Endothelial cell (in vitro differentiated cells): ENCODE measurements at regions not wholly inside any gene's neighbourhood (a gene's known extent, or its start where the extent isn't known, plus 50 kb on each side); places are given as distances from the start of the nearest gene placed in this dataset.

Experiments used
- DNase-seq: peaks from one replicate; pipeline ENCODE4 v3.0.0; 2021; ENCODE audit warnings: low spot score
- H3K27ac Mint-ChIP-seq: one replicate; pipeline ENCODE4 v1.8.0; 2021; ENCODE audit warnings: mixed read lengths, inconsistent platforms; ENCODE audit not compliant: unreplicated experiment
- H3K27me3 Mint-ChIP-seq: one replicate; pipeline ENCODE4 v1.8.0; 2021; ENCODE audit warnings: mild to moderate bottlenecking, moderate library complexity, mixed read lengths, inconsistent platforms; ENCODE audit not compliant: unreplicated experiment
- H3K36me3 Mint-ChIP-seq: one replicate; pipeline ENCODE4 v1.8.0; 2021; ENCODE audit warnings: mild to moderate bottlenecking, low read depth, mixed read lengths, inconsistent platforms; ENCODE audit not compliant: unreplicated experiment
- H3K4me1 Mint-ChIP-seq: one replicate; pipeline ENCODE4 v1.8.0; 2021; ENCODE audit warnings: mild to moderate bottlenecking, mixed read lengths, inconsistent platforms; ENCODE audit not compliant: unreplicated experiment
- H3K4me3 Mint-ChIP-seq: one replicate; pipeline ENCODE4 v1.8.0; 2021; ENCODE audit warnings: mild to moderate bottlenecking, mixed read lengths, inconsistent platforms; ENCODE audit not compliant: unreplicated experiment
- H3K9me3 Mint-ChIP-seq: one replicate; pipeline ENCODE4 v1.8.0; 2021; ENCODE audit warnings: mixed read lengths, inconsistent platforms; ENCODE audit not compliant: unreplicated experiment
- CTCF ChIP-seq: fragments of 200-600 bp; sonication (generic); IDR thresholded peaks from one replicate; pipeline ENCODE4 v1.5.0; 2021; ENCODE audit warnings: antibody characterized with exemption; ENCODE audit not compliant: unreplicated experiment

GRCh38 chr1:30819244-30819571, 61.6 kb upstream of the LAPTM5 start:
- DNase-seq, result no peak
- Mint-ChIP-seq H3K4me3 (no peak overlapping the region), H3K4me1 (peaks cover 17% of the 10 kb centered on the region), H3K27me3 (peaks cover 14% of the 10 kb centered on the region), H3K27ac (no peak overlapping the region), H3K9me3 (no peaks in the 10 kb centered on the region), H3K36me3 (no peaks in the 10 kb centered on the region)
- TF ChIP-seq CTCF, result no peak

DNA sequence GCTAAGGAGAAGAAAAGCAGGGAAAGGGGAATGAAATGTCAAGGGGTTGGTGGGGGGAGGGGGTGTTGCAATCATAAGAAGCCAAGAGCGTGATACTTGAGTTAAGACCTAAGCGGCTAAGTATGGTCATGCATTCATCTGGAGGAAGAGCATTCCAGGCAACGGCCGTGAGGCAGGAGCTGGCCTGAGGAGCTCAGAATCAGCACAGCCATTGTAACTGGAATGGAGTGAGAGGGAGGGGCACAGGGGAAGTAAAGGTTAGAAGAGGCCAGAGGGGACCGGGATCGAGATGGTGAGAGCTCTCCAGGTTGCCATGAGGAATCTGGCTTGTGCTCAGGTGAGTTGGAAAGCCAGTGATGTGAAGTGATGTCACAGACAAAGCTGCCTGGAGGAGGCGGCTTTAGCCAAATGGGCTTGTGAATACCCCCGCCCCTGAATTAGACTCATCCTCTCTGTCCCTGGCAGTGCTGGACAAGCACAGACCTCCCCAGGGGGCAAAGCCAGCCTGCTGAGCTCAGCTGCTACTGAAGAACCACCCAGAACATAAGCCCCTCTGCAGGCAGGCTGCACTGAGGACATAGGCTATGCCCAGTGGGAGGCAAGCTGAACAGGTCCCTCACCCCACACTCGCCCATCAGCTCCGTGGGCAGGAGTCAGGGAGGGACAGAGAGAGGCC, 61.1 kb upstream of the LAPTM5 start:
- Mint-ChIP-seq H3K4me3 (no peak overlapping the region), H3K9me3 (no peaks in the 10 kb centered on the region), H3K36me3 (no peaks in the 10 kb centered on the region), H3K27ac (no peak overlapping the region), H3K4me1 (peaks cover 13% of the 10 kb centered on the region), H3K27me3 (peaks cover 14% of the 10 kb centered on the region)
- TF ChIP-seq CTCF, result no peak
- no peak for DNase-seq

DNA sequence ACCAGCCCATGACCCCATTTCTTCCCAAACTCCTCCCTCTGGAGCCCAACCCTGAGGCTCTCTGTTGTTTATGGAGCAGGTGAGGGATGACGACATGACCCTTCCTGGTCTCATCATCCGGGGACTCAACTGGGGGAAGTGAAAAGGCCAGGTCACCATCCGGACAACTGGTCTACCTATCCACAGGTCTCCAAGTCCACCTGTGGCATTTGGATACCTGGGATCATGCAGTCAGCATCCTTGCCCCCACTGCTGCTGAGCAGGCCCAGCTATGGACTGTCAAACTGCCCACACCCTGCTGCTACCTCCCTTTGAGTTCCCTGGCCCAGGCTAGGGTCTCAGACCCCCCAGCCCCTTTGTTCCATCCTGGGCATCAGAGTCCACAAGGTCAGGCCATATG, 60.0 kb upstream of the LAPTM5 start:
- peaks cover 15% of the 10 kb centered on the region for H3K4me1 Mint-ChIP-seq
- H3K27me3 Mint-ChIP-seq, result peaks cover 9% of the 10 kb centered on the region
- no peak overlapping the region for H3K4me3 Mint-ChIP-seq
- no peak for TF ChIP-seq CTCF
- H3K9me3 Mint-ChIP-seq, result no peaks in the 10 kb centered on the region
- H3K27ac Mint-ChIP-seq, result no peak overlapping the region
- DNase-seq, result no peak
- H3K36me3 Mint-ChIP-seq, result no peaks in the 10 kb centered on the region

- Mint-ChIP-seq H3K27ac (peak overlapping the region; percentile 70), H3K4me3 (peak overlapping the region; percentile 63), H3K36me3 (no peaks in the 10 kb centered on the region), H3K9me3 (no peaks in the 10 kb centered on the region), H3K4me1 (peaks cover 17% of the 10 kb centered on the region), H3K27me3 (peaks cover 9% of the 10 kb centered on the region)
- no peak for DNase-seq
- no peak for TF ChIP-seq CTCF
Observed at GRCh38 chr1:30817077-30817438, 59.5 kb upstream of the LAPTM5 start.

- Mint-ChIP-seq H3K4me3 (peak overlapping the region; percentile 63), H3K9me3 (no peaks in the 10 kb centered on the region), H3K4me1 (peaks cover 20% of the 10 kb centered on the region), H3K36me3 (no peaks in the 10 kb centered on the region), H3K27me3 (peaks cover 9% of the 10 kb centered on the region), H3K27ac (peak overlapping the region; percentile 70)
- peak; percentile 84 for DNase-seq
- TF ChIP-seq CTCF, result no peak
Observed at GRCh38 chr1:30816211-30817076, 58.9 kb upstream of the LAPTM5 start.
